ENCODE measurements at regions not wholly inside any gene's neighbourhood (a gene's known extent, or its start where the extent isn't known, plus 50 kb on each side); places are given as distances from the start of the nearest gene placed in this dataset.

DNA sequence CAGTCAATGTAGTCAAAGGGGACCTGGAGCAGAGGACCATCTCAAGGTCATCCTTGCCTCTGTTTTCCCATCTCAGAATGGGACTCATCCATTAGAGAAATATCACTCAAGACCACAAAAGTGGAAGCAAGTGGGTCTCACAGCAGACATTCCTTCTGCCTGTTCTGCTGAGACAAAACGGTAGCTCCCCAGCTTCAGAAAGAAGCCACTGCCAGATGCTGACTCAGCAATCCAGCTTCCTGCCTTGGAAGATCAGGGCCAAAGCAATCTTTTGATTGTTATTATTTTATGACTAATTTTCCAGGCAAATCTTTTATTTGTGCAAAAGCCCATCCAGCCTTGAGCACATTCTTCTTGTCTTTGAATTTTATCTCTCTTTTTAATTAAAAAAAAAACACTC, 86.8 kb downstream of the CCT6B start:
- Mint-ChIP-seq H3K9me3 (ENCODE audit: unreplicated experiment) (no peaks in the 10 kb centered on the region), H3K27me3 (ENCODE audit: unreplicated experiment) (peaks cover 4% of the 10 kb centered on the region), H3K4me3 (ENCODE audit: unreplicated experiment) (no peak overlapping the region), H3K4me1 (ENCODE audit: low read depth, unreplicated experiment) (peaks cover 12% of the 10 kb centered on the region), H3K36me3 (ENCODE audit: unreplicated experiment) (peaks cover 8% of the 10 kb centered on the region), H3K27ac (ENCODE audit: unreplicated experiment) (no peak overlapping the region)
- TF ChIP-seq, protein P1, sequence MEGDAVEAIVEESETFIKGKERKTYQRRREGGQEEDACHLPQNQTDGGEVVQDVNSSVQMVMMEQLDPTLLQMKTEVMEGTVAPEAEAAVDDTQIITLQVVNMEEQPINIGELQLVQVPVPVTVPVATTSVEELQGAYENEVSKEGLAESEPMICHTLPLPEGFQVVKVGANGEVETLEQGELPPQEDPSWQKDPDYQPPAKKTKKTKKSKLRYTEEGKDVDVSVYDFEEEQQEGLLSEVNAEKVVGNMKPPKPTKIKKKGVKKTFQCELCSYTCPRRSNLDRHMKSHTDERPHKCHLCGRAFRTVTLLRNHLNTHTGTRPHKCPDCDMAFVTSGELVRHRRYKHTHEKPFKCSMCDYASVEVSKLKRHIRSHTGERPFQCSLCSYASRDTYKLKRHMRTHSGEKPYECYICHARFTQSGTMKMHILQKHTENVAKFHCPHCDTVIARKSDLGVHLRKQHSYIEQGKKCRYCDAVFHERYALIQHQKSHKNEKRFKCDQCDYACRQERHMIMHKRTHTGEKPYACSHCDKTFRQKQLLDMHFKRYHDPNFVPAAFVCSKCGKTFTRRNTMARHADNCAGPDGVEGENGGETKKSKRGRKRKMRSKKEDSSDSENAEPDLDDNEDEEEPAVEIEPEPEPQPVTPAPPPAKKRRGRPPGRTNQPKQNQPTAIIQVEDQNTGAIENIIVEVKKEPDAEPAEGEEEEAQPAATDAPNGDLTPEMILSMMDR (IDR thresholded peaks at IDR 0.05; ENCODE audit: partially characterized antibody, unreplicated experiment), result no peak
- DNase-seq, result no peak

- H3K9me3 Mint-ChIP-seq (ENCODE audit: unreplicated experiment), result peaks cover 3% of the 10 kb centered on the region
- H3K4me3 Mint-ChIP-seq (ENCODE audit: unreplicated experiment), result no peak overlapping the region
- peaks cover 13% of the 10 kb centered on the region for H3K36me3 Mint-ChIP-seq (ENCODE audit: unreplicated experiment)
- TF ChIP-seq, protein P1 (IDR thresholded peaks at IDR 0.05; ENCODE audit: partially characterized antibody, unreplicated experiment), result no peak
- H3K27me3 Mint-ChIP-seq (ENCODE audit: unreplicated experiment), result peaks cover 4% of the 10 kb centered on the region
- H3K27ac Mint-ChIP-seq (ENCODE audit: unreplicated experiment), result no peak overlapping the region
- no peak for DNase-seq
- peaks cover 5% of the 10 kb centered on the region for H3K4me1 Mint-ChIP-seq (ENCODE audit: low read depth, unreplicated experiment)
Observed at GRCh38 chr17:34872640-34873039, 88.6 kb downstream of the CCT6B start.

- no peak overlapping the region for H3K27ac Mint-ChIP-seq (ENCODE audit: unreplicated experiment)
- H3K4me3 Mint-ChIP-seq (ENCODE audit: unreplicated experiment), result no peak overlapping the region
- no peak for DNase-seq
- no peaks in the 10 kb centered on the region for H3K27me3 Mint-ChIP-seq (ENCODE audit: unreplicated experiment)
- TF ChIP-seq, protein P1 (IDR thresholded peaks at IDR 0.05; ENCODE audit: partially characterized antibody, unreplicated experiment), result no peak
- H3K4me1 Mint-ChIP-seq (ENCODE audit: low read depth, unreplicated experiment), result no peaks in the 10 kb centered on the region
- H3K9me3 Mint-ChIP-seq (ENCODE audit: unreplicated experiment), result peaks cover 3% of the 10 kb centered on the region
- H3K36me3 Mint-ChIP-seq (ENCODE audit: unreplicated experiment), result peaks cover 13% of the 10 kb centered on the region
Observed at GRCh38 chr17:34869641-34870040, 91.6 kb downstream of the CCT6B start.

GRCh38 chr17:34865716-34866115, 95.5 kb downstream of the CCT6B start:
- H3K27me3 Mint-ChIP-seq (ENCODE audit: unreplicated experiment), result peaks cover 2% of the 10 kb centered on the region
- TF ChIP-seq, protein P1 (IDR thresholded peaks at IDR 0.05; ENCODE audit: partially characterized antibody, unreplicated experiment), result no peak
- H3K27ac Mint-ChIP-seq (ENCODE audit: unreplicated experiment), result no peak overlapping the region
- H3K4me3 Mint-ChIP-seq (ENCODE audit: unreplicated experiment), result no peak overlapping the region
- H3K36me3 Mint-ChIP-seq (ENCODE audit: unreplicated experiment), result peaks cover 5% of the 10 kb centered on the region
- no peaks in the 10 kb centered on the region for H3K4me1 Mint-ChIP-seq (ENCODE audit: low read depth, unreplicated experiment)
- DNase-seq, result no peak
- peaks cover 3% of the 10 kb centered on the region for H3K9me3 Mint-ChIP-seq (ENCODE audit: unreplicated experiment)

DNA sequence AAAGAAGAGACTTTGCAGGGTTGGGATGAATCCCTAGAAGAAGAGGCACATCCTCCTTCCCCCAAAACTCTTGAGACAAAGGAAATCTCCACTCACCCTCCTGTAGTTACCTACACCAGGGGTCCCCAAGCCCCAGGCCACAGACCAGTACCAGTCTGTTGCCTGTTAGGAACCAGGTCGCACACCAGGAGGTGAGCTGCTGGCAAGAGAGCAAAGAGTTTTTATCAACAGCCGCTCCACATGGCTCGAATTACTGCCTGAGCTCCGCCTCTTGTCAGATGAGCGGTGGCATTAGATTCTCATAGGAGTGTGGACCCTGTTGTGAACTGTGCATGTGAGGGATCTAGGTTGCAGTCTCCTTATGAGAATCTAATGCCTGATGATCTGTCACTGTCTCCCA, 98.9 kb downstream of the CCT6B start:
- H3K9me3 Mint-ChIP-seq (ENCODE audit: unreplicated experiment), result peaks cover under 1% of the 10 kb centered on the region
- H3K36me3 Mint-ChIP-seq (ENCODE audit: unreplicated experiment), result peaks cover 5% of the 10 kb centered on the region
- no peak overlapping the region for H3K27ac Mint-ChIP-seq (ENCODE audit: unreplicated experiment)
- H3K4me3 Mint-ChIP-seq (ENCODE audit: unreplicated experiment), result no peak overlapping the region
- H3K4me1 Mint-ChIP-seq (ENCODE audit: low read depth, unreplicated experiment), result peaks cover 7% of the 10 kb centered on the region
- no peak for DNase-seq
- H3K27me3 Mint-ChIP-seq (ENCODE audit: unreplicated experiment), result peaks cover 2% of the 10 kb centered on the region
- TF ChIP-seq, protein P1 (IDR thresholded peaks at IDR 0.05; ENCODE audit: partially characterized antibody, unreplicated experiment), result no peak

Measured in glutamatergic neuron (in vitro differentiated cells).